Loucy (cell line): ENCODE measurements at regions not wholly inside any gene's neighbourhood (a gene's known extent, or its start where the extent isn't known, plus 50 kb on each side); places are given as distances from the start of the nearest gene placed in this dataset.

Experiments
- H2AFZ ChIP-seq: fragments of 200-600 bp; sonication (generic); 2 replicates; pipeline ENCODE4 v1.6.0; 2016; ENCODE audit warnings: antibody characterized with exemption, mild to moderate bottlenecking, low read length, moderate library complexity
- H3F3A ChIP-seq: fragments of 200-600 bp; 2 replicates; pipeline ENCODE4 v1.6.0; 2016; ENCODE audit warnings: antibody characterized with exemption, low read depth, mild to moderate bottlenecking
- H3K27me3 ChIP-seq: fragments of 200-600 bp; sonication (generic); 2 replicates; pipeline ENCODE4 v1.6.1; 2014; ENCODE audit warnings: low read length, mild to moderate bottlenecking; ENCODE audit not compliant: insufficient read depth, poor library complexity, severe bottlenecking
- H3K36me3 ChIP-seq: fragments of 200-600 bp; sonication (generic); 2 replicates; pipeline ENCODE4 v1.6.1; 2016; ENCODE audit warnings: low read length; ENCODE audit not compliant: insufficient read depth
- H3K4me1 ChIP-seq: fragments of 200-600 bp; sonication (generic); 2 replicates; pipeline ENCODE4 v1.5.1; 2014; ENCODE audit warnings: low read length, mild to moderate bottlenecking; ENCODE audit not compliant: insufficient read depth, poor library complexity, severe bottlenecking
- H3K4me2 ChIP-seq: fragments of 200-600 bp; sonication (generic); 2 replicates; pipeline ENCODE4 v1.6.0; 2014; ENCODE audit warnings: antibody characterized with exemption, low read length, low read depth, mild to moderate bottlenecking; ENCODE audit not compliant: poor library complexity, severe bottlenecking
- H3K4me3 ChIP-seq: fragments of 200-600 bp; sonication (generic); 2 replicates; pipeline ENCODE4 v1.5.1; 2014; ENCODE audit warnings: low read length, mild to moderate bottlenecking, mixed read lengths; ENCODE audit not compliant: poor library complexity, severe bottlenecking
- H3K79me2 ChIP-seq: fragments of 200-600 bp; sonication (generic); 2 replicates; pipeline ENCODE4 v1.6.1; 2014; ENCODE audit warnings: low read length; ENCODE audit not compliant: insufficient read depth
- H3K9ac ChIP-seq: fragments of 200-600 bp; sonication (generic); 2 replicates; pipeline ENCODE4 v1.6.0; 2014; ENCODE audit warnings: mild to moderate bottlenecking, low read depth, low read length, moderate library complexity; ENCODE audit not compliant: poor library complexity, severe bottlenecking
- H3K9me2 ChIP-seq: fragments of 200-600 bp; sonication (generic); replicated peaks from 2 replicates; pipeline ENCODE4 v1.6.1; 2016; ENCODE audit warnings: low read depth, low read length, mixed read lengths
- H3K9me3 ChIP-seq: fragments of 200-600 bp; sonication (generic); 2 replicates; pipeline ENCODE4 v1.6.1; 2014; ENCODE audit warnings: mild to moderate bottlenecking, antibody characterized with exemption, low read length, low read depth; ENCODE audit not compliant: insufficient read depth
- H4K20me1 ChIP-seq: fragments of 200-600 bp; sonication (generic); 2 replicates; pipeline ENCODE4 v1.6.0; 2014; ENCODE audit warnings: antibody characterized with exemption, low read length, mild to moderate bottlenecking; ENCODE audit not compliant: insufficient read depth, poor library complexity, severe bottlenecking
- EZH2phosphoT487 ChIP-seq: fragments of 200-600 bp; IDR thresholded peaks from 2 replicates; pipeline ENCODE4 v1.6.1; 2018; ENCODE audit warnings: antibody characterized with exemption, mild to moderate bottlenecking, moderate library complexity, borderline replicate concordance
- TF ChIP-seq, protein P1 (sequence below): fragments of 200-600 bp; sonication (generic); conservative IDR thresholded peaks from 2 replicates; pipeline ENCODE4 v1.5.1; 2014; ENCODE audit warnings: mild to moderate bottlenecking, antibody characterized with exemption, low read length

DNA sequence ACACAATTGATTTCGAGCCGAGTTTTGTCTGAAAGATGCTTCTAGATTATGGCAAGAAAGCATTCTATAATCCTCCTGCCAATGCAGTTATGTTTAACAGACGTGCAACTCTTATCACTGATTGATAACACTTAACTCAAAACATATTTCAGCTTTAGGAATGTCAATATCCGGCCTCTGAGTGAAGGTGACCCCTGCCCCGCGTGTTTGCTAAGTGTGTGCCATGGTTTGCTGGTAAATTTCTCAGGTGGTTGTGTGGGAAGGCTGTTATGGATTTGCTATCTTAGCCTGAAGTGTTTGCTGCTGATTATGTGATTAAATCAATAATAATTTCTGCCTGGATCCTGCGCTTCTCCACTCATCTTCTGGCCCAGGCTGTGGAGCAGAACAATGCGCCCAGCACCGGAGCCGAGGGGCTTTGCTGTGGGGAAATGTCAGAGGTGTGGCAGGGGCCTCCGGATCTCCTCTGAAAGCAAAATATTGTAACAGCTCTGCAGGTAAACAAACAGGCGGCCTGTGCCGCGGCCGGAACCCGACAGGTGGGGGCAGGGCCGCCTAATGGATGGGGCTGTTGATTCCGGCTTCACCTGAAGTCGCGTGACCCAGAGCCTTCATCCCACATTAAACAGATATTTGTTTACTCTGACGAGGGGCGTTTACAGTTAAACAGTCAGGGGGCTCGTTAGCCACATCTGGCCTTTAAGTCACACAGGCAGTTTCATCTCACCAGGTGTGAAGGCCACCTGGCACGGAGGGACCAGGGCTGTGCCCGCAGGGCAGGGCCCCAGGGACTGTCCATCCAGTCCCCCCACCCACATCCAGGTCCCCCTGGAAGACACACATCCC, 210.7 kb upstream of the SALL3 start:
- Histone ChIP-seq H3K4me1 (no peaks in the 10 kb centered on the region), H3K79me2 (no peaks in the 10 kb centered on the region), H3K4me2 (no peak overlapping the region), H3K4me3 (no peak overlapping the region), H3F3A (no peaks in the 10 kb centered on the region), H4K20me1 (no peaks in the 10 kb centered on the region), H2AFZ (no peak overlapping the region), H3K9me3 (peaks cover 12% of the 10 kb centered on the region; the same call in 1 of the 2 replicates), H3K36me3 (no peaks in the 10 kb centered on the region), H3K9me2 (no peaks in the 10 kb centered on the region), H3K9ac (no peak overlapping the region), H3K27me3 (no peaks in the 10 kb centered on the region)
- TF ChIP-seq EZH2phosphoT487, result no peak

DNA sequence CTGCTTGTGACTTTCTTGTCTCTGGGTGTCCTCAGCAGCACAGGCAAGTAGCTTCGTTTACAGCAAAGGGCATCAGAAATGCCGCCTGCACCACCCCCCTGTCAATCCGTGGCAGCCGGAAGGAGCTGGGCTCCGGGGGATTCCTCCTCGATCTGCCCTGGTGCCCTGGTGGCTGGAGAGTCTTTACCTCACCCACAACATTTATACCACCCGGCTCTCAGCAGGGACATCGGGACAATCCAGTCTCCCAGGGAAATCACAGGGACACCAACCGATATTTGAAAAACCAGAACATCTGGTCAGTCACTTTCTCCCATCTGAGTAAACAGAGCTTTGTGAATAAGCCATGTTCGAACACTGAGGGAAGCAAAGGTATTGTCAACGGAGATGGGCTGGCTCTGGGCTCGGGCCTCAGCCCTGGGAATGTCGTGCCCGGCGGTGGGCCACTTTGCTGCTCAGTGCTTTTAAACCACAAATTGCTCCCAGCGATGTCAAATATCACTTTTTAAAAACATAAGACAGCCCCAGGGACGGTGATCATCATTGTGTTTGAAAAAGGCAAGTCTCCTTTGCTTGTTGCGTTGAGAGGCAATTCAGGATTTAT, 210.0 kb upstream of the SALL3 start:
- Histone ChIP-seq H3K27me3 (no peaks in the 10 kb centered on the region), H3K79me2 (no peaks in the 10 kb centered on the region)
- TF ChIP-seq, protein P1, sequence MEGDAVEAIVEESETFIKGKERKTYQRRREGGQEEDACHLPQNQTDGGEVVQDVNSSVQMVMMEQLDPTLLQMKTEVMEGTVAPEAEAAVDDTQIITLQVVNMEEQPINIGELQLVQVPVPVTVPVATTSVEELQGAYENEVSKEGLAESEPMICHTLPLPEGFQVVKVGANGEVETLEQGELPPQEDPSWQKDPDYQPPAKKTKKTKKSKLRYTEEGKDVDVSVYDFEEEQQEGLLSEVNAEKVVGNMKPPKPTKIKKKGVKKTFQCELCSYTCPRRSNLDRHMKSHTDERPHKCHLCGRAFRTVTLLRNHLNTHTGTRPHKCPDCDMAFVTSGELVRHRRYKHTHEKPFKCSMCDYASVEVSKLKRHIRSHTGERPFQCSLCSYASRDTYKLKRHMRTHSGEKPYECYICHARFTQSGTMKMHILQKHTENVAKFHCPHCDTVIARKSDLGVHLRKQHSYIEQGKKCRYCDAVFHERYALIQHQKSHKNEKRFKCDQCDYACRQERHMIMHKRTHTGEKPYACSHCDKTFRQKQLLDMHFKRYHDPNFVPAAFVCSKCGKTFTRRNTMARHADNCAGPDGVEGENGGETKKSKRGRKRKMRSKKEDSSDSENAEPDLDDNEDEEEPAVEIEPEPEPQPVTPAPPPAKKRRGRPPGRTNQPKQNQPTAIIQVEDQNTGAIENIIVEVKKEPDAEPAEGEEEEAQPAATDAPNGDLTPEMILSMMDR, result no peak
- no peak for TF ChIP-seq EZH2phosphoT487

DNA sequence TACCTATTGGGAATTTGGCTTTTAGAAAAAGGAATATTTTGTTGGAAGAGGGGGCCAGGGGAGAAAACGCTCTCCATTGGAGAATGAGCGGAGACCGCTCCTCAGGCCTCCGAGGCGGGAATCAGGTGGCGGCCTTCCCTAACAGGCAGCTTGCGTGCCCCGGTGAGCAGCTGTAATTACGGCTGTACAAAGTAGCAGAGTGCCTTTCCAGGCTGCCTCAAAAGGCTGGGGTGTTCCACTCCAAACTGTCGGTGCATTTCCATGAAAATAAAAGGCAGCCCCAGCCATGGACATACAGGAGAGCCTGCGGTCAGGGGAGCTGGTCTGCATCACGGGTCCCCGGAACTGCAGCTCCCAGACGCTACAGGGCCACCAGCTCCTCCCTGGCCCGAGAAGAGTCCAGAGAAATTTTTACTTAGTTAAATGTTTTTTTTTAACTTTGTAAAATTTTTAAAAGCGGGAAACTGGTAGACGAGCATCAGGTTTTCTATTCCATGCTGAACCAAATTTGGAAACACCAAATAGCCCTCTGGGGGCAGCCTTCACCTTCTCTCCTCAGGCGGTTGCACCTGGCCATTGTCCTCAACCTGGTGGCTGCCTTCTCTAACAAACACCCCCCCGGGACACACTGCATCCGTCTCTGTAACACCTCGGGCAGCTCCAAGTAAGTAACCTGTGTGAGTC, 209.3 kb upstream of the SALL3 start:
- H3K4me1 ChIP-seq, result no peaks in the 10 kb centered on the region
- no peaks in the 10 kb centered on the region for H3K36me3 ChIP-seq
- H3K79me2 ChIP-seq, result no peaks in the 10 kb centered on the region
- TF ChIP-seq, protein P1, result no peak
- TF ChIP-seq EZH2phosphoT487, result no peak
- no peak overlapping the region for H3K9ac ChIP-seq
- no peaks in the 10 kb centered on the region for H3F3A ChIP-seq
- no peak overlapping the region for H3K4me2 ChIP-seq
- no peaks in the 10 kb centered on the region for H4K20me1 ChIP-seq
- no peak overlapping the region for H2AFZ ChIP-seq
- no peak overlapping the region for H3K4me3 ChIP-seq
- H3K9me3 ChIP-seq, result peaks cover 12% of the 10 kb centered on the region; the same call in 1 of the 2 replicates
- no peaks in the 10 kb centered on the region for H3K9me2 ChIP-seq
- no peaks in the 10 kb centered on the region for H3K27me3 ChIP-seq

More for the DNA sequence above, 210.0 kb upstream of the SALL3 start:
- H3K9ac ChIP-seq, result no peak overlapping the region
- no peak overlapping the region for H3K4me2 ChIP-seq
- H2AFZ ChIP-seq, result no peak overlapping the region
- H4K20me1 ChIP-seq, result no peaks in the 10 kb centered on the region
- H3K36me3 ChIP-seq, result no peaks in the 10 kb centered on the region
- H3K4me1 ChIP-seq, result no peaks in the 10 kb centered on the region
- no peaks in the 10 kb centered on the region for H3F3A ChIP-seq
- no peaks in the 10 kb centered on the region for H3K9me2 ChIP-seq
- H3K4me3 ChIP-seq, result no peak overlapping the region
- peaks cover 12% of the 10 kb centered on the region; the same call in 1 of the 2 replicates for H3K9me3 ChIP-seq
